GM23338 (cell line): ENCODE measurements at regions not wholly inside any gene's neighbourhood (a gene's known extent, or its start where the extent isn't known, plus 50 kb on each side); places are given as distances from the start of the nearest gene placed in this dataset.
A peak's percentile ranks its signal among the peaks of the same experiment; 100 is the strongest.

Experiments used
- ATAC-seq: fragments of 200-7000 bp; cut with Tn5 transposase; 3 replicates; pipeline ENCODE4 v1.9.1; 2020
- DNase-seq: peaks from one replicate; pipeline ENCODE4 v3.0.0-alpha.2; 2015; ENCODE audit warnings: low spot score
- H2AFZ ChIP-seq: fragments of 200-600 bp; sonication (generic); 2 replicates; pipeline ENCODE4 v1.8.0; 2016; ENCODE audit warnings: antibody characterized with exemption, mild to moderate bottlenecking, moderate library complexity
- H3F3A ChIP-seq: fragments of 200-600 bp; sonication (generic); replicated peaks from 2 replicates; pipeline ENCODE4 v1.8.0; 2017; ENCODE audit warnings: antibody characterized with exemption, mixed run types, low read depth
- H3K27ac ChIP-seq: fragments of 200-600 bp; sonication (generic); 2 replicates; pipeline ENCODE4 v1.6.1; 2016; ENCODE audit warnings: low read depth
- H3K27me3 ChIP-seq: fragments of 200-600 bp; sonication (generic); 2 replicates; pipeline ENCODE4 v1.8.0; 2016; ENCODE audit warnings: mild to moderate bottlenecking, mixed run types, moderate library complexity; ENCODE audit not compliant: insufficient read depth
- H3K36me3 ChIP-seq: fragments of 200-600 bp; sonication (generic); 2 replicates; pipeline ENCODE4 v1.8.0; 2016; ENCODE audit warnings: mild to moderate bottlenecking; ENCODE audit not compliant: insufficient read depth
- H3K4me1 ChIP-seq: fragments of 200-600 bp; sonication (generic); 2 replicates; pipeline ENCODE4 v1.8.0; 2016; ENCODE audit warnings: mild to moderate bottlenecking, moderate library complexity; ENCODE audit not compliant: insufficient read depth
- H3K4me2 ChIP-seq: fragments of 200-600 bp; sonication (generic); 2 replicates; pipeline ENCODE4 v1.7.1; 2017; ENCODE audit warnings: mixed run types
- H3K4me3 ChIP-seq: fragments of 200-600 bp; sonication (generic); 2 replicates; pipeline ENCODE4 v1.6.1; 2016; ENCODE audit warnings: mixed run types
- H3K79me2 ChIP-seq: fragments of 200-600 bp; sonication (generic); replicated peaks from 2 replicates; pipeline ENCODE4 v1.8.0; 2017; ENCODE audit warnings: mild to moderate bottlenecking; ENCODE audit not compliant: insufficient read depth
- H3K9me2 ChIP-seq: fragments of 200-600 bp; sonication (generic); 2 replicates; pipeline ENCODE4 v1.8.0; 2017; ENCODE audit not compliant: insufficient read depth
- H4K20me1 ChIP-seq: fragments of 200-600 bp; sonication (generic); replicated peaks from 2 replicates; pipeline ENCODE4 v1.8.0; 2017; ENCODE audit warnings: mild to moderate bottlenecking; ENCODE audit not compliant: insufficient read depth
- H3K27ac Mint-ChIP-seq: 2 replicates; pipeline ENCODE4 v1.8.0; 2020; ENCODE audit warnings: inconsistent platforms, mild to moderate bottlenecking, moderate library complexity, mixed read lengths
- H3K27me3 Mint-ChIP-seq: 3 replicates; pipeline ENCODE4 v1.8.0; 2022; ENCODE audit warnings: low read depth, mild to moderate bottlenecking, moderate library complexity, mixed read lengths, inconsistent platforms; ENCODE audit not compliant: insufficient read depth, poor library complexity
- H3K36me3 Mint-ChIP-seq: 3 replicates; pipeline ENCODE4 v1.8.0; 2021; ENCODE audit warnings: low read depth, mild to moderate bottlenecking, inconsistent platforms, moderate library complexity, mixed read lengths
- H3K4me1 Mint-ChIP-seq: 3 replicates; pipeline ENCODE4 v1.8.0; 2020; ENCODE audit warnings: mild to moderate bottlenecking, inconsistent platforms, mixed read lengths
- H3K4me3 Mint-ChIP-seq: 3 replicates; pipeline ENCODE4 v1.8.0; 2021; ENCODE audit warnings: moderate library complexity, mild to moderate bottlenecking, inconsistent platforms, mixed read lengths
- H3K9me3 Mint-ChIP-seq: 3 replicates; pipeline ENCODE4 v1.8.0; 2020; ENCODE audit warnings: moderate library complexity, mild to moderate bottlenecking, inconsistent platforms, mixed read lengths
- CTCF ChIP-seq, 2 experiments: fragments of 200-600 bp in 1 of 2; sonication (generic) in 1 of 2; conservative IDR thresholded peaks; 2 replicates each; pipeline versions ENCODE4 v1.5.1 to v1.6.1; 2016 to 2017; ENCODE audit warnings: antibody characterized with exemption in 2 of 2, low read depth in 2 of 2, mild to moderate bottlenecking in 2 of 2, moderate library complexity in 1 of 2
- ETS1 ChIP-seq: IDR thresholded peaks from 2 replicates; pipeline ENCODE4 v1.6.1; 2016; ENCODE audit warnings: antibody characterized with exemption
- EZH2 ChIP-seq: fragments of 200-600 bp; sonication (generic); IDR thresholded peaks from one replicate; pipeline ENCODE4 v1.8.0; 2017; ENCODE audit warnings: antibody characterized with exemption, mild to moderate bottlenecking, low read depth; ENCODE audit not compliant: unreplicated experiment
- EZH2phosphoT487 ChIP-seq: fragments of 200-600 bp; sonication (generic); IDR thresholded peaks from one replicate; pipeline ENCODE4 v1.8.1; 2018; ENCODE audit warnings: antibody characterized with exemption; ENCODE audit not compliant: unreplicated experiment
- NANOG ChIP-seq: IDR thresholded peaks from 2 replicates; pipeline ENCODE4 v1.6.1; 2016; ENCODE audit warnings: antibody characterized with exemption, borderline replicate concordance
- REST ChIP-seq: IDR thresholded peaks from one replicate; pipeline ENCODE4 v1.6.1; 2018; ENCODE audit warnings: antibody characterized with exemption; ENCODE audit not compliant: unreplicated experiment
- STAT1 ChIP-seq: IDR thresholded peaks from one replicate; pipeline ENCODE4 v1.6.1; 2016; ENCODE audit warnings: antibody characterized with exemption; ENCODE audit not compliant: unreplicated experiment
- ZNF114 ChIP-seq: fragments of 250-450 bp; sonication (Bioruptor Pico); IDR thresholded peaks from 2 replicates; pipeline ENCODE4 v1.5.0; 2020; ENCODE audit warnings: mild to moderate bottlenecking, moderate library complexity
- ZNF331 ChIP-seq: fragments of 250-450 bp; sonication (Bioruptor Pico); IDR thresholded peaks from 2 replicates; pipeline ENCODE4 v1.5.0; 2020; ENCODE audit warnings: low read depth, mild to moderate bottlenecking, moderate library complexity
- ZNF462 ChIP-seq: fragments of 250-450 bp; sonication (Bioruptor Pico); IDR thresholded peaks from 2 replicates; pipeline ENCODE4 v1.5.0; 2020; ENCODE audit warnings: mild to moderate bottlenecking, moderate library complexity

- no peak overlapping the region for H3K4me2 ChIP-seq
- no peak overlapping the region for H3K27ac ChIP-seq
- H2AFZ ChIP-seq, result 0 out of 2 replicates have a peak overlapping the region, but pooled peaks have one; percentile 59
- peak; percentile 12; the same call in 1 of the 3 replicates for ATAC-seq
- H3K9me2 ChIP-seq, result no peaks in the 10 kb centered on the region
- Mint-ChIP-seq H3K27ac (no peak overlapping the region), H3K4me1 (peaks cover 30% of the 10 kb centered on the region), H3K36me3 (no peaks in the 10 kb centered on the region), H3K4me3 (no peak overlapping the region), H3K9me3 (no peaks in the 10 kb centered on the region), H3K27me3 (peaks cover 15% of the 10 kb centered on the region)
- peaks cover 12% of the 10 kb centered on the region for H3K4me1 ChIP-seq
- no peaks in the 10 kb centered on the region for H3K79me2 ChIP-seq
- no peaks in the 10 kb centered on the region for H3K36me3 ChIP-seq
- no peaks in the 10 kb centered on the region for H3F3A ChIP-seq
- no peak for DNase-seq
- no peaks in the 10 kb centered on the region for H4K20me1 ChIP-seq
- H3K4me3 ChIP-seq, result no peak overlapping the region
- no peaks in the 10 kb centered on the region for H3K27me3 ChIP-seq
- no peak for TF ChIP-seq ETS1
- no peak for TF ChIP-seq NANOG
- TF ChIP-seq STAT1, result no peak
- TF ChIP-seq REST, result no peak
- TF ChIP-seq ZNF462 (CRISPR knock-in tag), result no peak
- TF ChIP-seq EZH2, result no peak
- no peak for TF ChIP-seq EZH2phosphoT487
- no peak for TF ChIP-seq CTCF (conservative IDR thresholded peaks at IDR 0.05; ENCODE audit: low read depth in 2 of 2)
- TF ChIP-seq ZNF114 (CRISPR knock-in tag), result no peak
- TF ChIP-seq ZNF331 (CRISPR knock-in tag), result no peak
Measured at GRCh38 chr1:19010995-19011844, 54.7 kb upstream of the IFFO2 start.
